PC-3 (cell line): ENCODE measurements at regions not wholly inside any gene's neighbourhood (a gene's known extent, or its start where the extent isn't known, plus 50 kb on each side); places are given as distances from the start of the nearest gene placed in this dataset.

ENCODE experiments used
- ATAC-seq: fragments of 200-7000 bp; cut with Tn5 transposase; 2 replicates; pipeline ENCODE4 v1.9.1; 2020; ENCODE audit warnings: mild to moderate bottlenecking, moderate library complexity
- BruUV-seq: library from RNA; stranded (reverse); fragments of 400-500 nt; replicated peaks from 2 replicates; lab custom pipeline; 2021; lab: Mats Ljungman, UMichigan
- CTCF ChIA-PET: fragments of 300-600 bp; sonication (Branson Sonifier 250); formaldehyde crosslinking; loops from one replicate; lab custom pipeline; 2022; ENCODE audit warnings: antibody characterized with exemption; lab: Charles Lee
- POLR2A ChIA-PET: fragments of 300-600 bp; sonication (Branson Sonifier 250); formaldehyde crosslinking; loops from one replicate; lab custom pipeline; 2022; ENCODE audit warnings: antibody characterized with exemption; ENCODE audit not compliant: unreplicated experiment; lab: Charles Lee
- DNase-seq: peaks from one replicate; pipeline ENCODE4 v3.0.0-alpha.2; 2015
- H2AFZ ChIP-seq: fragments of 300-600 bp; sonication (generic); 2 replicates; pipeline ENCODE4 v1.6.0; 2016; ENCODE audit warnings: antibody characterized with exemption, low read length
- H3F3A ChIP-seq: fragments of 300-600 bp; sonication (generic); one replicate; pipeline ENCODE4 v1.6.0; 2017; ENCODE audit warnings: antibody characterized with exemption, low read length, control low read depth, mild to moderate bottlenecking; ENCODE audit not compliant: unreplicated experiment
- H3K27ac ChIP-seq: fragments of 300-600 bp; sonication (generic); 2 replicates; pipeline ENCODE4 v1.5.1; 2016; ENCODE audit warnings: mild to moderate bottlenecking, low read length
- H3K27me3 ChIP-seq: fragments of 300-600 bp; sonication (generic); 2 replicates; pipeline ENCODE4 v1.6.1; 2016; ENCODE audit warnings: low read length, mixed read lengths
- H3K36me3 ChIP-seq: fragments of 300-600 bp; sonication (generic); 2 replicates; pipeline ENCODE4 v1.6.1; 2016; ENCODE audit warnings: low read depth, mixed run types, low read length, mixed read lengths
- H3K4me1 ChIP-seq: fragments of 300-600 bp; sonication (generic); 2 replicates; pipeline ENCODE4 v1.5.1; 2016; ENCODE audit warnings: low read length; ENCODE audit not compliant: insufficient read depth
- H3K4me2 ChIP-seq: fragments of 300-600 bp; sonication (generic); 2 replicates; pipeline ENCODE4 v1.6.0; 2016; ENCODE audit warnings: low read length
- H3K4me3 ChIP-seq: fragments of 300-600 bp; sonication (generic); 2 replicates; pipeline ENCODE4 v1.5.1; 2016; ENCODE audit warnings: mild to moderate bottlenecking, low read length, mixed read lengths
- H3K79me2 ChIP-seq: fragments of 300-600 bp; sonication (generic); 2 replicates; pipeline ENCODE4 v1.6.1; 2017; ENCODE audit warnings: low read length, mixed read lengths
- H3K9ac ChIP-seq: fragments of 300-600 bp; sonication (generic); 2 replicates; pipeline ENCODE4 v1.6.0; 2016; ENCODE audit warnings: mild to moderate bottlenecking, low read length
- H3K9me2 ChIP-seq: fragments of 300-600 bp; sonication (generic); replicated peaks from 2 replicates; pipeline ENCODE4 v1.6.1; 2016; ENCODE audit warnings: mixed run types, low read length, mixed read lengths
- H3K9me3 ChIP-seq: fragments of 300-600 bp; sonication (generic); 2 replicates; pipeline ENCODE4 v1.6.1; 2016; ENCODE audit warnings: low read length, mixed read lengths
- H4K20me1 ChIP-seq: fragments of 300-600 bp; sonication (generic); 2 replicates; pipeline ENCODE4 v1.6.1; 2016; ENCODE audit warnings: low read length, mixed read lengths
- EZH2 ChIP-seq: fragments of 300-600 bp; sonication (generic); IDR thresholded peaks from one replicate; pipeline ENCODE4 v1.6.1; 2017; ENCODE audit warnings: antibody characterized with exemption, mild to moderate bottlenecking, low read length; ENCODE audit not compliant: unreplicated experiment
- EZH2phosphoT487 ChIP-seq: fragments of 300-600 bp; sonication (generic); IDR thresholded peaks from 2 replicates; pipeline ENCODE4 v1.6.1; 2018; ENCODE audit warnings: mild to moderate bottlenecking, antibody characterized with exemption, low read length, borderline replicate concordance
- intact Hi-C: fragments of 100-400 bp; cut with micrococcal nuclease; formaldehyde crosslinking; loops from 2 replicates; pipeline ENCODE4 v1.9.0; 2023
- TF ChIP-seq, protein P1 (sequence below): fragments of 300-600 bp; sonication (generic); conservative IDR thresholded peaks from 2 replicates; pipeline ENCODE4 v1.5.1; 2017; ENCODE audit warnings: antibody characterized with exemption, low read depth, mild to moderate bottlenecking, low read length

DNA sequence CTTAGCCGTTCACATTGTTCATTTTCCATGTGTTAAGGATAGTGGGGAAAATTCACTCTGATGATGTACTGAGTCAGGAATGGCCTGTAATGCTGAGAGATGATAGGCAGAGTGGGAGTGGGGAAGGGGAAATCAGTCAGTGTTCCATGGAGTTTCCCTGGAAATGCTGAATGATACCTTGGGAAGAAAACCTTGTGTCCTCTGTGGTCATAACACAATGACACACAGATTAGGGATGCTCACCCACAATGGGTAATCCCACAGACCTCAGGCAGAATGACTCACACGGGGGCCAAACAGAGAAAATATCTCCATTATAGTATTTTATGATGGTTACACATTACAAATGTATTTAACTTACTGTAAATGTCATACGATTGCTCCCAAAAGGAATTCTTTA, 118.0 kb downstream of the SNX19 start:
- intact Hi-C loops = loop anchor here (1.0 to 2.0 kb wide), 2 partner anchors 97 to 161 kb away; no protein-coding TSS in a partner anchor
- Histone ChIP-seq H3K9me3 (no peaks in the 10 kb centered on the region), H3K4me2 (peak overlapping the region; percentile 65), H3K4me3 (no peak overlapping the region), H4K20me1 (no peaks in the 10 kb centered on the region), H3K9me2 (no peaks in the 10 kb centered on the region), H3K27ac (peak overlapping the region; percentile 90), H3K27me3 (no peaks in the 10 kb centered on the region), H3K4me1 (peaks cover 53% of the 10 kb centered on the region), H3K36me3 (no peaks in the 10 kb centered on the region), H3K9ac (peak overlapping the region; percentile 83), H3K79me2 (no peaks in the 10 kb centered on the region), H2AFZ (no peak overlapping the region), H3F3A (no peaks in the 10 kb centered on the region)
- DNase-seq (peak; percentile 99), ATAC-seq (peak; percentile 79)
- POLR2A ChIA-PET = no interaction called here
- TF ChIP-seq EZH2 (no peak), EZH2phosphoT487 (no peak)
- TF ChIP-seq, protein P1, sequence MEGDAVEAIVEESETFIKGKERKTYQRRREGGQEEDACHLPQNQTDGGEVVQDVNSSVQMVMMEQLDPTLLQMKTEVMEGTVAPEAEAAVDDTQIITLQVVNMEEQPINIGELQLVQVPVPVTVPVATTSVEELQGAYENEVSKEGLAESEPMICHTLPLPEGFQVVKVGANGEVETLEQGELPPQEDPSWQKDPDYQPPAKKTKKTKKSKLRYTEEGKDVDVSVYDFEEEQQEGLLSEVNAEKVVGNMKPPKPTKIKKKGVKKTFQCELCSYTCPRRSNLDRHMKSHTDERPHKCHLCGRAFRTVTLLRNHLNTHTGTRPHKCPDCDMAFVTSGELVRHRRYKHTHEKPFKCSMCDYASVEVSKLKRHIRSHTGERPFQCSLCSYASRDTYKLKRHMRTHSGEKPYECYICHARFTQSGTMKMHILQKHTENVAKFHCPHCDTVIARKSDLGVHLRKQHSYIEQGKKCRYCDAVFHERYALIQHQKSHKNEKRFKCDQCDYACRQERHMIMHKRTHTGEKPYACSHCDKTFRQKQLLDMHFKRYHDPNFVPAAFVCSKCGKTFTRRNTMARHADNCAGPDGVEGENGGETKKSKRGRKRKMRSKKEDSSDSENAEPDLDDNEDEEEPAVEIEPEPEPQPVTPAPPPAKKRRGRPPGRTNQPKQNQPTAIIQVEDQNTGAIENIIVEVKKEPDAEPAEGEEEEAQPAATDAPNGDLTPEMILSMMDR = no peak
- no TSS peak for BruUV-seq
- CTCF ChIA-PET = no interaction called here

DNA sequence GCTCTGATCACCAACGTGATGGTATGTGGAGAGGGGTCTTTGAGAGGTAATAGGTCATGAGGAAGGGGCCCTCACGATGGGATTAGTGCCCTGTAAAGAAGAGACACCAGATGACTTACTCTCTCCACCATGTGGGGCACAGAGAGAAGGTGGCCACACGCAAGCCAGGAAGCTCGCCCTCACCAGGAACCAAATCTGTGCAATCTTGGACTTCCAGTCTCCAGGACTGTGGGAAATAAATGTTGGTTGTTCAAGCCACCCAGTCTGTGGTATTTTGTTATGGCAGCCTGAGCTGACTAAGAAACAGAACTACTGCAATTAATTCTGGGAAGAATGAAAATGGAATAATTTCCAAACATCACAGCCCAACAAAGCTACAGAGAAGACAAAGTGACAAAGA, 117.5 kb downstream of the SNX19 start:
- H3K27ac ChIP-seq = peak overlapping the region; percentile 90
- no peaks in the 10 kb centered on the region for H3F3A ChIP-seq
- ATAC-seq = no peak
- no TSS peak for BruUV-seq
- no peaks in the 10 kb centered on the region for H3K79me2 ChIP-seq
- H3K4me3 ChIP-seq = no peak overlapping the region
- ChIA-PET CTCF (no interaction called here), POLR2A (no interaction called here)
- H4K20me1 ChIP-seq = no peaks in the 10 kb centered on the region
- H3K9me2 ChIP-seq = no peaks in the 10 kb centered on the region
- no peaks in the 10 kb centered on the region for H3K9me3 ChIP-seq
- peak overlapping the region; percentile 83 for H3K9ac ChIP-seq
- H2AFZ ChIP-seq = no peak overlapping the region
- DNase-seq = no peak
- H3K27me3 ChIP-seq = no peaks in the 10 kb centered on the region
- peak overlapping the region; percentile 65 for H3K4me2 ChIP-seq
- no peak for TF ChIP-seq EZH2phosphoT487
- no peak for TF ChIP-seq EZH2
- TF ChIP-seq, protein P1 = no peak
- H3K36me3 ChIP-seq = no peaks in the 10 kb centered on the region
- peaks cover 53% of the 10 kb centered on the region for H3K4me1 ChIP-seq
- intact Hi-C loops = loop anchor here (1.0 to 2.0 kb wide), 2 partner anchors 98 to 162 kb away; no protein-coding TSS in a partner anchor
